SK-N-SH (cell line): ENCODE measurements at regions not wholly inside any gene's neighbourhood (a gene's known extent, or its start where the extent isn't known, plus 50 kb on each side); places are given as distances from the start of the nearest gene placed in this dataset.

Experiments used
- CTCF ChIA-PET: fragments of 300-600, 350-600 bp; formaldehyde crosslinking; extraction: SDS; loops from one replicate; lab custom pipeline; 2021; lab: Yijun Ruan, JAX
- POLR2A ChIA-PET: fragments of 350-600 bp; sonication (Branson Sonifier 250); formaldehyde crosslinking; extraction: SDS; loops from one replicate; lab custom pipeline; 2020; ENCODE audit warnings: antibody characterized with exemption, inconsistent platforms; lab: Yijun Ruan, JAX
- DNase-seq: peaks from one replicate; pipeline ENCODE4 v3.0.0; 2012
- H2AFZ ChIP-seq: fragments of 200-600 bp; sonication (generic); 2 replicates; pipeline ENCODE4 v1.8.1; 2016; ENCODE audit warnings: antibody characterized with exemption, mild to moderate bottlenecking, low read depth
- H3F3A ChIP-seq: fragments of 200-600 bp; sonication (generic); replicated peaks from 2 replicates; pipeline ENCODE3; 2016; ENCODE audit warnings: antibody characterized with exemption, mild to moderate bottlenecking; ENCODE audit not compliant: insufficient read depth
- H3K27ac ChIP-seq, 2 experiments: fragments of 200-500 bp in 1 of 2; fragments of 200-600 bp in 1 of 2; sonication (Bioruptor generic) in 1 of 2; sonication (generic), shearing (Covaris generic) in 1 of 2; 2 replicates each; pipeline versions ENCODE4 v1.5.1 to v1.6.1; 2014 to 2016; ENCODE audit warnings: low read depth in 2 of 2, inconsistent platforms in 1 of 2, low read length in 1 of 2, mild to moderate bottlenecking in 1 of 2, mixed read lengths in 1 of 2
- H3K27me3 ChIP-seq: fragments of 200-600 bp; sonication (generic), shearing (Covaris generic); 2 replicates; pipeline ENCODE4 v1.6.1; 2016; ENCODE audit warnings: mixed run types; ENCODE audit not compliant: insufficient read depth
- H3K36me3 ChIP-seq, 2 experiments: fragments of 200-500 bp in 1 of 2; fragments of 200-600 bp in 1 of 2; sonication (Bioruptor generic) in 1 of 2; sonication (generic) in 1 of 2; replicated peaks in 1 of 2; 2 replicates each; pipeline versions ENCODE3 to v1.5.1; 2014 to 2016; ENCODE audit warnings: low read length in 1 of 2, mild to moderate bottlenecking in 1 of 2; ENCODE audit not compliant: insufficient read depth in 2 of 2, control insufficient read depth in 1 of 2
- H3K4me1 ChIP-seq, 2 experiments: fragments of 200-500 bp in 1 of 2; fragments of 200-600 bp in 1 of 2; sonication (Bioruptor generic) in 1 of 2; sonication (generic), shearing (Covaris generic) in 1 of 2; 2 replicates each; pipeline versions ENCODE4 v1.5.1 to v1.6.1; 2014 to 2016; ENCODE audit warnings: low read depth in 1 of 2, low read length in 1 of 2, mixed run types in 1 of 2; ENCODE audit not compliant: insufficient read depth in 2 of 2, control insufficient read depth in 1 of 2
- H3K4me2 ChIP-seq: fragments of 200-600 bp; sonication (generic), shearing (Covaris generic); 2 replicates; pipeline ENCODE4 v1.6.1; 2017; ENCODE audit warnings: mixed run types
- H3K4me3 ChIP-seq, 2 experiments: fragments of 200-500 bp in 1 of 2; fragments of 200-600 bp in 1 of 2; sonication (Bioruptor generic) in 1 of 2; sonication (generic), shearing (Covaris generic) in 1 of 2; 2 replicates each; pipeline versions ENCODE4 v1.5.1 to v1.8.1; 2014 to 2016; ENCODE audit warnings: low read depth in 2 of 2, inconsistent platforms in 1 of 2, low read length in 1 of 2, mild to moderate bottlenecking in 1 of 2, mixed read lengths in 1 of 2, moderate library complexity in 1 of 2
- H3K79me2 ChIP-seq: fragments of 200-600 bp; sonication (generic); 2 replicates; pipeline ENCODE4 v1.8.1; 2017; ENCODE audit warnings: mild to moderate bottlenecking; ENCODE audit not compliant: insufficient read depth
- H3K9ac ChIP-seq: fragments of 200-600 bp; sonication (generic); 2 replicates; pipeline ENCODE4 v1.6.1; 2017; ENCODE audit warnings: mixed run types
- H3K9me2 ChIP-seq: fragments of 200-600 bp; sonication (generic); 2 replicates; pipeline ENCODE4 v1.6.1; 2017; ENCODE audit warnings: mixed run types
- H3K9me3 ChIP-seq: fragments of 200-600 bp; sonication (generic); 2 replicates; pipeline ENCODE4 v1.6.1; 2017; ENCODE audit warnings: mixed run types, mild to moderate bottlenecking, moderate library complexity
- H4K20me1 ChIP-seq: fragments of 200-600 bp; sonication (generic); 2 replicates; pipeline ENCODE4 v1.6.1; 2017; ENCODE audit warnings: mild to moderate bottlenecking, mixed run types; ENCODE audit not compliant: insufficient read depth
- CHD2 ChIP-seq: fragments of 150-350 bp; IDR thresholded peaks from 2 replicates; pipeline ENCODE4 v1.6.1; 2018; ENCODE audit warnings: low read length; ENCODE audit not compliant: partially characterized antibody
- CTCF ChIP-seq: fragments of 200-600 bp; sonication (generic); IDR thresholded peaks from 2 replicates; pipeline ENCODE4 v1.6.1; 2017; ENCODE audit warnings: antibody characterized with exemption, mild to moderate bottlenecking, moderate library complexity
- ELF1 ChIP-seq: IDR thresholded peaks from 2 replicates; pipeline ENCODE4 v1.4.0; 2012
- EP300 ChIP-seq, 2 experiments: IDR thresholded peaks; 2 replicates each; pipeline versions ENCODE4 v1.4.0 to v1.6.1; 2012; ENCODE audit warnings: borderline replicate concordance in 1 of 2, low read depth in 1 of 2, low read length in 1 of 2
- FOSL2 ChIP-seq: IDR thresholded peaks from 2 replicates; pipeline ENCODE4 v1.4.0; 2012; ENCODE audit warnings: low read depth, mild to moderate bottlenecking, moderate library complexity, borderline replicate concordance
- FOXJ3 ChIP-seq: sonication (generic); formaldehyde crosslinking; IDR thresholded peaks from 2 replicates; pipeline ENCODE4 v1.5.1; 2020; ENCODE audit warnings: mild to moderate bottlenecking, missing genetic modification reagents
- FOXM1 ChIP-seq: IDR thresholded peaks from 2 replicates; pipeline ENCODE4 v1.4.0; 2012; ENCODE audit warnings: low read depth, mild to moderate bottlenecking
- GATA2 ChIP-seq: sonication (generic); formaldehyde crosslinking; IDR thresholded peaks from 2 replicates; pipeline ENCODE4 v1.5.0; 2020; ENCODE audit warnings: mild to moderate bottlenecking, missing genetic modification reagents
- JUND ChIP-seq: IDR thresholded peaks from 2 replicates; pipeline ENCODE4 v1.4.0; 2012
- MEF2A ChIP-seq: IDR thresholded peaks from 2 replicates; pipeline ENCODE4 v1.4.0; 2012; ENCODE audit warnings: low read depth, borderline replicate concordance
- MXI1 ChIP-seq: IDR thresholded peaks from 2 replicates; pipeline ENCODE4 v1.6.1; 2012; ENCODE audit warnings: mild to moderate bottlenecking, low read depth, low read length, improper control_type of control experiment
- NRF1 ChIP-seq: IDR thresholded peaks from 2 replicates; pipeline ENCODE4 v1.6.1; 2012; ENCODE audit warnings: low read depth, mild to moderate bottlenecking, low read length
- POLR2AphosphoS5 ChIP-seq: IDR thresholded peaks from 2 replicates; pipeline ENCODE4 v1.6.1; 2012; ENCODE audit warnings: low read depth, low read length
- RFX5 ChIP-seq: IDR thresholded peaks from 2 replicates; pipeline ENCODE4 v1.6.1; 2012; ENCODE audit warnings: mild to moderate bottlenecking, improper control_type of control experiment, low read length
- RXRA ChIP-seq: IDR thresholded peaks from 2 replicates; pipeline ENCODE4 v1.4.0; 2012; ENCODE audit warnings: low read depth, mild to moderate bottlenecking, borderline replicate concordance
- SMC3 ChIP-seq: IDR thresholded peaks from 2 replicates; pipeline ENCODE4 v1.6.1; 2012; ENCODE audit warnings: low read depth, low read length, improper control_type of control experiment
- TCF12 ChIP-seq: IDR thresholded peaks from 2 replicates; pipeline ENCODE4 v1.4.0; 2012
- TEAD4 ChIP-seq: IDR thresholded peaks from 2 replicates; pipeline ENCODE4 v1.4.0; 2012; ENCODE audit warnings: mild to moderate bottlenecking, borderline replicate concordance; ENCODE audit not compliant: insufficient read depth
- WGBS: methylation state at CpG from one replicate; pipeline ENCODE4 v1.1.6; 2017; ENCODE audit warnings: low lambda C conversion rate; 5-methylcytosine and 5-hydroxymethylcytosine counted together
- TF ChIP-seq, protein P1 (sequence below): IDR thresholded peaks from 2 replicates; pipeline ENCODE4 v1.4.0; 2012; ENCODE audit warnings: low read depth
- TF ChIP-seq, protein P2 (sequence below): fragments of 150-350 bp; IDR thresholded peaks from 2 replicates; pipeline ENCODE4 v1.6.1; 2016; ENCODE audit warnings: mild to moderate bottlenecking, low read depth, low read length
- TF ChIP-seq, protein P3 (sequence below): IDR thresholded peaks from 2 replicates; pipeline ENCODE4 v1.4.0; 2012; ENCODE audit warnings: low read depth, borderline replicate concordance

DNA sequence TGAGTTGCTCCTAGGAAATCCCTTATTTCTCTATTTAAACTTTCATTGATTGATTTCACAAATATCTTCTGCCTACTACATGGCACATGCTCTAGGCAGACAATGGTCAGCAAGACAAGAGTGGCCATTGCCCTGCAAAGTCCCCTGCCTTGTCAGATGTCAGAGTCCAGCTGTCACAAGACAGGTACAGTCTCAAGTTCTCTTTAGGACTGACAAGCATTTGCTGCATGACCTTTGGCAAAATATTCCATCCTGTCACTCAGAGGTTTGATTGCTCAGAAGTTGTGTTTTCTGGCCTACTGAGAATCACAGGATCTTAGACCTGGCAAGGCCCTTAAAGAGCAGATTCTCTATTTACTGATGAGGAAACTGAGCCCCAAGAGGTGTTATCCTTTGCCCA lies 322.3 kb upstream of the NFE2L3 start:
- no peak overlapping the region for H2AFZ ChIP-seq
- H3K4me3 ChIP-seq: no peak overlapping the region
- H3K27ac ChIP-seq: no peak overlapping the region
- TF ChIP-seq EP300 (IDR thresholded peaks at IDR 0.05; ENCODE audit: borderline replicate concordance in 1 of 2, low read depth in 1 of 2, low read length in 1 of 2) (no peak), POLR2AphosphoS5 (no peak), MEF2A (no peak), GATA2 (CRISPR knock-in tag) (no peak), JUND (no peak), CTCF (no peak), MXI1 (no peak), FOSL2 (no peak), FOXM1 (no peak), TCF12 (no peak), RXRA (no peak), TEAD4 (no peak), FOXJ3 (CRISPR knock-in tag) (no peak), RFX5 (no peak)
- TF ChIP-seq, protein P1, sequence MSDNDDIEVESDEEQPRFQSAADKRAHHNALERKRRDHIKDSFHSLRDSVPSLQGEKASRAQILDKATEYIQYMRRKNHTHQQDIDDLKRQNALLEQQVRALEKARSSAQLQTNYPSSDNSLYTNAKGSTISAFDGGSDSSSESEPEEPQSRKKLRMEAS: no peak
- TF ChIP-seq, protein P2, sequence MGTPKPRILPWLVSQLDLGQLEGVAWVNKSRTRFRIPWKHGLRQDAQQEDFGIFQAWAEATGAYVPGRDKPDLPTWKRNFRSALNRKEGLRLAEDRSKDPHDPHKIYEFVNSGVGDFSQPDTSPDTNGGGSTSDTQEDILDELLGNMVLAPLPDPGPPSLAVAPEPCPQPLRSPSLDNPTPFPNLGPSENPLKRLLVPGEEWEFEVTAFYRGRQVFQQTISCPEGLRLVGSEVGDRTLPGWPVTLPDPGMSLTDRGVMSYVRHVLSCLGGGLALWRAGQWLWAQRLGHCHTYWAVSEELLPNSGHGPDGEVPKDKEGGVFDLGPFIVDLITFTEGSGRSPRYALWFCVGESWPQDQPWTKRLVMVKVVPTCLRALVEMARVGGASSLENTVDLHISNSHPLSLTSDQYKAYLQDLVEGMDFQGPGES: no peak
- TF ChIP-seq, all 33 proteins: peak for 0
- no peaks in the 10 kb centered on the region for H3F3A ChIP-seq
- H3K36me3 ChIP-seq: no peaks in the 10 kb centered on the region
- ChIA-PET POLR2A (no interaction called here), CTCF (interaction anchor here (0.6 to 1.4 kb wide), 6 partner anchors 9 to 436 kb away, joined by 3 read pairs; no protein-coding TSS in a partner anchor)
- H3K9ac ChIP-seq: no peak overlapping the region
- H3K4me2 ChIP-seq: no peak overlapping the region
- H4K20me1 ChIP-seq: no peaks in the 10 kb centered on the region
- no peaks in the 10 kb centered on the region for H3K79me2 ChIP-seq
- H3K27me3 ChIP-seq: no peaks in the 10 kb centered on the region
- no peak for DNase-seq
- H3K9me2 ChIP-seq: no peaks in the 10 kb centered on the region
- no peaks in the 10 kb centered on the region for H3K9me3 ChIP-seq
- peaks cover 0 to 3% of the 10 kb centered on the region in 2 experiments; a peak in 1 of 4 replicates for H3K4me1 ChIP-seq

- no peak overlapping the region for H3K27ac ChIP-seq
- no peaks in the 10 kb centered on the region for H3K9me3 ChIP-seq
- H3F3A ChIP-seq: no peaks in the 10 kb centered on the region
- H2AFZ ChIP-seq: no peak overlapping the region
- no peaks in the 10 kb centered on the region for H3K27me3 ChIP-seq
- H3K4me3 ChIP-seq: no peak overlapping the region
- no peaks in the 10 kb centered on the region for H3K9me2 ChIP-seq
- no peak for TF ChIP-seq EP300 (IDR thresholded peaks at IDR 0.05; ENCODE audit: borderline replicate concordance in 1 of 2, low read depth in 1 of 2, low read length in 1 of 2)
- no peak for TF ChIP-seq ELF1
- no peak for TF ChIP-seq SMC3
- TF ChIP-seq, protein P3, sequence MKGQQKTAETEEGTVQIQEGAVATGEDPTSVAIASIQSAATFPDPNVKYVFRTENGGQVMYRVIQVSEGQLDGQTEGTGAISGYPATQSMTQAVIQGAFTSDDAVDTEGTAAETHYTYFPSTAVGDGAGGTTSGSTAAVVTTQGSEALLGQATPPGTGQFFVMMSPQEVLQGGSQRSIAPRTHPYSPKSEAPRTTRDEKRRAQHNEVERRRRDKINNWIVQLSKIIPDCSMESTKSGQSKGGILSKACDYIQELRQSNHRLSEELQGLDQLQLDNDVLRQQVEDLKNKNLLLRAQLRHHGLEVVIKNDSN: no peak
- no peak for TF ChIP-seq FOSL2
- TF ChIP-seq CHD2: no peak
- TF ChIP-seq CTCF: no peak
- no peak for TF ChIP-seq POLR2AphosphoS5
- TF ChIP-seq NRF1: no peak
- H3K79me2 ChIP-seq: no peaks in the 10 kb centered on the region
- 45% methylated on average over 3 of the region's 3 CpGs for WGBS
- peaks cover 0 to 3% of the 10 kb centered on the region in 2 experiments; a peak in 1 of 4 replicates for H3K4me1 ChIP-seq
- ChIA-PET CTCF (interaction anchor here (0.9 to 1.4 kb wide), 3 partner anchors 10 to 437 kb away, joined by 3 read pairs; no protein-coding TSS in a partner anchor), POLR2A (no interaction called here)
- H4K20me1 ChIP-seq: no peaks in the 10 kb centered on the region
- H3K9ac ChIP-seq: no peak overlapping the region
- no peaks in the 10 kb centered on the region for H3K36me3 ChIP-seq
- H3K4me2 ChIP-seq: no peak overlapping the region
- DNase-seq: no peak
These were observed 321.8 kb upstream of the NFE2L3 start for GRCh38 chr7:25830215-25830614.
